ENCODE measurements at regions not wholly inside any gene's neighbourhood (a gene's known extent, or its start where the extent isn't known, plus 50 kb on each side); places are given as distances from the start of the nearest gene placed in this dataset.

DNA sequence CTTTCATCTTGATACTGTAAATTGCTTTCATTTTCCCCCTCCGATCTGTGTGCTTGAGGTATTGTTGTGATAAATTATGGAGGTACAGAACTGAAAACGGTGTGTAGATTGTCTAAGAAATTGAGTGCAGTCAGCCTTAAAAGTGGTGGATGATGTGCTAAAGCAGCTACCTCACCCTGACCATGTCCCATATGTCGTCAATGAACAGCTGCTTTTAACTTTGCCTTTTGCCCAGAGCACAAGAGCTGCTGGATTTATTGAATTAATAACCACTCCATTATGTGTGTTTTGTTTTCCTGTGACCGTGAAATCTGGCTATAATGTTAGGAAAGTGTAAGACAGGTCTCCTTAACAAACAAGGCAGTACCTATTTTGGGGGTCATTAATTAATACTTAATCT is 581.9 kb upstream of the PITX2 start:
- TF ChIP-seq POLR2A (IDR thresholded peaks at IDR 0.05; ENCODE audit: low read depth, low read length): no peak
- TF ChIP-seq TAF1 (IDR thresholded peaks at IDR 0.05; ENCODE audit: low read depth, low read length): no peak
- TF ChIP-seq POLR2AphosphoS5 (IDR thresholded peaks at IDR 0.05; ENCODE audit: low read depth, low read length): no peak
- no peak for TF ChIP-seq PAX5 (IDR thresholded peaks at IDR 0.05; ENCODE audit: insufficient read depth, low read length, severe bottlenecking)
